ENCODE measurements at regions not wholly inside any gene's neighbourhood (a gene's known extent, or its start where the extent isn't known, plus 50 kb on each side); places are given as distances from the start of the nearest gene placed in this dataset.

- no peak for TF ChIP-seq RAD21 (conservative IDR thresholded peaks at IDR 0.05 in 1 of 2, IDR thresholded peaks at IDR 0.05 in 1 of 2)
- no peak for TF ChIP-seq CEBPB (IDR thresholded peaks at IDR 0.05)
- no peak for TF ChIP-seq CTCF (IDR thresholded peaks at IDR 0.05)
- no peak for TF ChIP-seq REST (IDR thresholded peaks at IDR 0.05)
- TF ChIP-seq SMC3 (IDR thresholded peaks at IDR 0.05) = no peak
- TF ChIP-seq MYC (IDR thresholded peaks at IDR 0.05; ENCODE audit: borderline replicate concordance, low read length) = no peak
- TF ChIP-seq POLR2A (IDR thresholded peaks at IDR 0.05; ENCODE audit: low read length) = no peak
- TF ChIP-seq E2F6 (IDR thresholded peaks at IDR 0.05; ENCODE audit: borderline replicate concordance, low read depth) = no peak
Measured at GRCh38 chr6:121717686-121718085, 282.2 kb downstream of the GJA1 start.

Measured in A549 (cell line).